ENCODE measurements at regions not wholly inside any gene's neighbourhood (a gene's known extent, or its start where the extent isn't known, plus 50 kb on each side); places are given as distances from the start of the nearest gene placed in this dataset.

DNA sequence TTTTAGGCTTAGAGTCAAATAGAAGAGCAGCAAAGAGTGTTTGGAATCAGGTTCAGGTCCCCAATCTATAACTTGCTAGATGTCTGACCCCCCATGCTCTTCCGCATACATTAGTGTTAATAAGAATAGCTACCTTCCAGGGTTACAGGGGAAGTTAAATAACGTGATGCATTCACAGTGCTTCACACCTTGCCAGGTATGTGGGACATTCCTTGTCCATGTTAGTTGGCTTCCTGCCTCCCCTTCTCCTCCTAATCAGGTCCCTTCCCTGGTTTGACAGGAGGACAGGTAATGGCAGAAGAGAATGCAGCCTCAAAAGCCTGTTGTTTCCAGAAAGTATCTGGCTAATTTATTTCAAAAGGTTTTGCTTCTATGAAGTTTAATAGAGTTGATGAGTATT is 248.7 kb downstream of the MID1IP1 start:
- Histone ChIP-seq H3K36me3 (no peaks in the 10 kb centered on the region), H3K27me3 (no peaks in the 10 kb centered on the region), H3K4me3 (no peak overlapping the region), H3K27ac (no peak overlapping the region), H3K4me1 (no peaks in the 10 kb centered on the region), H3K9me3 (peaks cover 0 to under 1% (median 0%) of the 10 kb centered on the region in 11 donors)
- TF ChIP-seq, protein P1, sequence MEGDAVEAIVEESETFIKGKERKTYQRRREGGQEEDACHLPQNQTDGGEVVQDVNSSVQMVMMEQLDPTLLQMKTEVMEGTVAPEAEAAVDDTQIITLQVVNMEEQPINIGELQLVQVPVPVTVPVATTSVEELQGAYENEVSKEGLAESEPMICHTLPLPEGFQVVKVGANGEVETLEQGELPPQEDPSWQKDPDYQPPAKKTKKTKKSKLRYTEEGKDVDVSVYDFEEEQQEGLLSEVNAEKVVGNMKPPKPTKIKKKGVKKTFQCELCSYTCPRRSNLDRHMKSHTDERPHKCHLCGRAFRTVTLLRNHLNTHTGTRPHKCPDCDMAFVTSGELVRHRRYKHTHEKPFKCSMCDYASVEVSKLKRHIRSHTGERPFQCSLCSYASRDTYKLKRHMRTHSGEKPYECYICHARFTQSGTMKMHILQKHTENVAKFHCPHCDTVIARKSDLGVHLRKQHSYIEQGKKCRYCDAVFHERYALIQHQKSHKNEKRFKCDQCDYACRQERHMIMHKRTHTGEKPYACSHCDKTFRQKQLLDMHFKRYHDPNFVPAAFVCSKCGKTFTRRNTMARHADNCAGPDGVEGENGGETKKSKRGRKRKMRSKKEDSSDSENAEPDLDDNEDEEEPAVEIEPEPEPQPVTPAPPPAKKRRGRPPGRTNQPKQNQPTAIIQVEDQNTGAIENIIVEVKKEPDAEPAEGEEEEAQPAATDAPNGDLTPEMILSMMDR (IDR thresholded peaks at IDR 0.05): no peak
- intact Hi-C loops (cut with DNase I): no loop called here
- DNase-seq: no peak
- 65 to 73% methylated on average over 2 of the region's 2 CpGs for WGBS, 2 donors
- no peak for ATAC-seq

DNA sequence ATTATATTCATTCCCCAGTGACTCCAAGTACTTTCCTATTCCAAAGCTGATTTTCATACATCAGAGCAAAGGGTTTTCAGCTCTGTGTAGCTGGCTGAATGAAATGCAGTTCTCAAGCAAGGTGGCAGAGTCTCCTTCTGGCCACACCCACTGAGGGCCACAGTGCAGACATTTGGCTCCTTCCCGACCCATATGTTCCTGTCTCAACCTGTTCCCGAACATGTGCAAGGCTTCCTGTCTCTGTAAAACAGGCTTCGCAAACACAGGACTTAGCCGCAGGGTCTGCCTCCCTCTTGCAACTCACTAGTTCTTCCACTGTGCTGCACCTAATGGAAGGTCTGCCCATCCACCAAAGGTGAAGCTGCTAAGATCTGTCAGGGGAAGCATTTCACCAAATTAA is 249.2 kb downstream of the MID1IP1 start:
- DNase-seq: no peak
- TF ChIP-seq, protein P1 (IDR thresholded peaks at IDR 0.05): no peak
- H3K27me3 ChIP-seq: no peaks in the 10 kb centered on the region
- ATAC-seq: no peak
- no peaks in the 10 kb centered on the region for H3K4me1 ChIP-seq
- intact Hi-C loops (cut with DNase I): no loop called here
- 63 to 84% methylated on average over 4 of the region's 4 CpGs for WGBS, 2 donors
- no peak overlapping the region for H3K4me3 ChIP-seq
- H3K36me3 ChIP-seq: no peaks in the 10 kb centered on the region
- H3K27ac ChIP-seq: no peak overlapping the region
- H3K9me3 ChIP-seq: no peaks in the 10 kb centered on the region

GRCh38 chrX:39052751-39053150 is 251.5 kb downstream of the MID1IP1 start:
- 92 to 93% methylated on average over 2 of the region's 2 CpGs for WGBS, 2 donors
- no peak for ATAC-seq
- no peaks in the 10 kb centered on the region for H3K4me1 ChIP-seq
- peaks cover 0 to 5% (median 0%) of the 10 kb centered on the region in 7 donors for H3K27me3 ChIP-seq
- H3K36me3 ChIP-seq: no peaks in the 10 kb centered on the region
- TF ChIP-seq, protein P1 (IDR thresholded peaks at IDR 0.05): no peak
- no peak overlapping the region for H3K27ac ChIP-seq
- H3K9me3 ChIP-seq: no peaks in the 10 kb centered on the region
- H3K4me3 ChIP-seq: no peak overlapping the region
- no peak for DNase-seq
- intact Hi-C loops (cut with DNase I): no loop called here

GRCh38 chrX:39058724-39059123 is 257.5 kb downstream of the MID1IP1 start:
- Histone ChIP-seq H3K27ac (no peak overlapping the region), H3K4me3 (no peak overlapping the region), H3K4me1 (no peaks in the 10 kb centered on the region), H3K9me3 (peaks cover 0 to 11% (median 0%) of the 10 kb centered on the region in 11 donors), H3K27me3 (peaks cover 0 to 5% (median 0%) of the 10 kb centered on the region in 7 donors), H3K36me3 (no peaks in the 10 kb centered on the region)
- no peak for ATAC-seq
- WGBS, 2 donors: 84 to 86% methylated on average over 3 of the region's 3 CpGs
- DNase-seq: no peak
- intact Hi-C loops (cut with DNase I): no loop called here
- TF ChIP-seq, protein P1 (IDR thresholded peaks at IDR 0.05): no peak

All from heart right ventricle (tissue), 16 donors.